COLO668 (cell line): ENCODE measurements at regions not wholly inside any gene's neighbourhood (a gene's known extent, or its start where the extent isn't known, plus 50 kb on each side); places are given as distances from the start of the nearest gene placed in this dataset.
A peak's percentile ranks its signal among the peaks of the same experiment; 100 is the strongest.

ENCODE experiments used
- DNase-seq: peaks from one replicate; lab custom pipeline; 2025; ENCODE audit not compliant: unreplicated experiment; lab: John Stamatoyannopoulos, UW

DNA sequence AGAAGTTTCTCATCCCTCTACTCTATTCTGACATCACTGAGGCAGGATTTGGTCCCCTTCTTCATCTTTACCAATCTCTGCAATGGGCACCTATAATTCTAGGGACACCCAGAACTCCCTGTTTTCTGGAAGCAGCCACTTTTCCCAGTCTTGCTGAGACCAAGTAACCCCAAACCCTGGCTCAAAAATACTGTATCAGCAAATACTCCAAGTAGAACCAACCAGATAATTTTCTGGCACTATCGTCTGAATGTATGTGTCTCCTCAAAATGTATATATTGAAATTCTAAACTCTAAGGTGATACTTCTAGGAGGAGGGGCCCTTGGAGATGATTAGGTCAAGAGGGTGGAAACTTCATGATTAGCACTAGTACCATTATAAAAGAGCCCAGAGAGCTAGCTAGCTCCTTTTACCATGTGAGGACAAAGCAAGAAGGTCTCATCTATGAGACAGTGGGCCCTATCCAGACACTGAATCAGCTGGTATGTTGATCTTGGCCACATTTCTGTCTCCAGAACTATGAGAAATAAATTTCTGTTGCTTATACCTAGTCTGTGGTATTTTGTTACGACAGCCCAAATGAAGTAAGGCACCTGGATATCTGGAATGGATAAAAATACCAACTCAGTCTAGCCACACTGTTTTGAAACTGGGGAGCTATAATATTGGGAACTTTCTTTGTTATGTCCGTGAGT is 464.4 kb downstream of the CDH11 start:
- no peak for DNase-seq

DNA sequence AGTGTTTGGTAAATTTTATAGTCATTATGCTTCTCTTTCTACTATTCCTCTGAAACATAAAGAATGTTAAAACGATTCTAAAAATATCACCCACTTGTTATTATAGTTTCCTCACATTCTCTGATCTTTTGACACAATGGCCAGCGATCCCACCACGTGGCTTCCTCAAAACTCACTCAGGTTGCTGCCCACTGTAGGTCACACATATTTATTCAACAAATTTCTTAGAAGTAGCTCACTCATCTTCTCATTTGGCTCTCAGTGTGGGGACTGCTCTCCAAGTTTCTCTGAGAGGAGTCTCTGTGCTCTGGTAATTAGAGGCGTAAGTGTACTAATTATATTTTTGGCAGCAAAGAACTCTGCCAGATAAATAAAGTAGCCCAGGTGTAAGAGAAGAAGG is 465.4 kb downstream of the CDH11 start:
- no peak for DNase-seq

DNA sequence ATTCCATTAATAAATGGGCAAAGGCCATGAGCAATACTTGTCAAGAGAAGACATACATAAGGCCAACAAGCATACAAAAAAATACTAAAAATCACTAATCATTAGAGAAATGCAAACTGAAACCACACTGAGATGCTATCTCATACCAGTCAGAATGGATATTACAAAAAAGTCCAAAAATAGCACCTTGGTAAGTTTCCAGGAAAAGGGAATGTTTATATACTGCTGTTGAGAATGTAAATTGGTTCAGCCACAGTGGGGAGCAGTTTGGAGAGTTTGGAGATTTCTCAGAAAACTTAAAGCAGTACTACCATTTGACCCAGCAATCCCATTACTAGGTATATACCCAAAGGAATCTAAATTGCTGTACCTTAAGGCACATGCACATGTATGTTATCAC is 467.7 kb downstream of the CDH11 start:
- no peak for DNase-seq

DNA sequence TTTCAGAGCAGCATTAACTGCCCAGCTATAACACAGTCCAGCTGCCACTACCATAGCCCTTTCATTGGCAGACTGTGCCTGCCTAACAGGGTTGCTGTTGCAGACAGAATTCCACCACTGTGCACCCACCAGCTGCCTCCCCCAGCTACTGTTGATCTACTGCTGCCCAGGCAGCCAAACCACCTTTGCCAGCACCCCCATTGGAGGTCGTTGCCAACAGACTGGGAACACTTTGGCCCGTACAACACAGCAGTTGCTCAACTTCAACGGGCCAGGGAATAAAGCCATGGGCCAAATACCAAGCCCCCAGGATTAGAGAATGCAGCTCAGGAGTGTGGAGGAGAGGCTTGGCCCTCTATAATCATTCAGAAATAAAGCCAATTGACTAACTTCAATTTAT is 473.6 kb downstream of the CDH11 start:
- DNase-seq = no peak

DNA sequence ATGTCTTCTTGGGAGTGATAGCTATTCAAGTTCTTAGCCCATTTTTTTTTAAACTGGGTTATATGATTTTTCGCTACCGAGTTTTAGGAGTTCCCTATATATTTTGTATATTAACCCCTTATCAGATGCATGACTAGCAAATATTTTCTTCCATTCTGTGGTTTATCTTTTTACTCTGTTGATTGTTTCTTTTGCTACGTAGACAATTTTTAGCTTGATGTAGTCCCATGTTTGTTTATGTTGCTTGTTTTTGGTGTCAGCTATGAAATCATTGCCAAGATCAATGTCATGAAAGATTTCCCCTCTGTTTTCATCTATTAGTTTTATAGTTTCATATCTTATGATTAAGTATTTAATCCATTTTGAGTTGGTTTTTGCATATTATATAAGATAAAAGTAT is 480.5 kb downstream of the CDH11 start:
- no peak for DNase-seq

DNA sequence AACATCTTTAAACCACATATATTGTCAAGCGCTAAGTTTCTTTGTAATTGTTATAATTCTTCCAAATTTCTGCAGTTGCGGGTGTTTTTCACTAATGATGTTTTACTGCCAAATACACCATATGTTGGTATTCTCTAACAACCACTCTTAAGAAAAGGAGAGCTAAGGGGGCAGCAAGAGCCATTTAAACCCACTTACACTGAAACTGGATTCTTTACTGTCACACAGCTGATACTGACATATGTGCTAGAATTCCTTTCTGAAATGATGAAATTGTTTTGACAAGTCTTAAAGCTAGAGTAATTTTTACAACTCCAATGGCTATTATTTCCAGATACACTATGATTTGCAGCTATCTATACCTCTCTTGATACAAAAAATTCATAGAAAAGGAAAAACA is 483.1 kb downstream of the CDH11 start:
- DNase-seq = no peak

DNA sequence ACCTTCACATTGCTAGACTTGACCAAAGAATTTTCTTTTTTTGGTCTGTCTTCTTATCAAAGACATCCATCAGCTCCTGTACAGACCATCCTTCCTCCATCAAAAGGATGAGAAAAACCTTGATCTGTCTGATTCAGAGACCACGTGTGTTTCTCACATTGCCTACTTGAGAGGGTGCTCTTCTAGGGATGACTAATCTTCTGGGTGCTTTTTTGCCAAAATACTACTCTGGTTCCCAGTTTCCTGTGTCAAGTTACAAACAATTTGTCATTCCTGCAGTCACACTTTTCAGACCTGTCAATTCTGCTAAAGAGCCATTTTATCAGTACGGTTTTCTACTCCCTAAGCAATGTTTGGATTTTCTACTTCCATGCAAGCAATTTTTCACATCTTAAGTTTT is 492.2 kb downstream of the CDH11 start:
- DNase-seq = no peak

DNA sequence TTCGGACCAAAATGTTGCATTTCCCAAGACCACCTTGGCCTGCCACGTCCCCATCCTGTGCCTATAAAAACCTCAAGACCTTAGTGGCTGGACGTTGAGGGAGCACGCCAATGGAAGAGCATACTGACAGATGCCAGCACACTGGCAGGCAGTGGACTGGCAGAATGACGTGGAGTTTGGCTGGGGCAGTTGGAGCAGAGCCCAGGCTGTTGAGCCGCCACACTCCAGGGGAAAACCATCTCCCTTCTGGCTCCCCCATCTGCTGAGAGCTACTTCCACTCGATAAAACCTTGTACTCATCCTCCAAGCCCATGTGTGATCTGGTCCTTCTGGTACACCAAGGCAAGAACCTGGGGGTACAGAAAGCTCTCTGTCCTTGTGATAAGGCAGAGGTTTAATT is 494.1 kb downstream of the CDH11 start:
- no peak for DNase-seq

DNA sequence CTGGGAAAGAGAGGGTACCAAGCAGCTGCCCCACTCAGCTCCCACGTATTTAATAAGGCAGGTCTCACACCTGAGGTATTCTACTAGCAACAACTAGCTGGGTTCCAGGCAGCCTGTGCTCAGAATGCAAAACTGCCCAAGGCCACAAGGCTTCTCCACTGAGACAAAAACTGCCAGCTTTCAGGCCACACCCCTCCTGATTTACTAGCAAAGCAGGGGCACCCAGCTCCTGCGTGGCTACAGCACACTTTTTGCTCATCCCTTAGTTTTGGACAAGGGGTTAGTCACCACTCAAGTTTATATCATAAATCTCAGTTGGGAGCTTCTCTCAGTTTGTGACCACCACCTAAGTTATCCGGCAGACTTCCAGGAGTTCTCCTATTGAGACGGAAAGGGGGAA is 494.6 kb downstream of the CDH11 start:
- DNase-seq = no peak

DNA sequence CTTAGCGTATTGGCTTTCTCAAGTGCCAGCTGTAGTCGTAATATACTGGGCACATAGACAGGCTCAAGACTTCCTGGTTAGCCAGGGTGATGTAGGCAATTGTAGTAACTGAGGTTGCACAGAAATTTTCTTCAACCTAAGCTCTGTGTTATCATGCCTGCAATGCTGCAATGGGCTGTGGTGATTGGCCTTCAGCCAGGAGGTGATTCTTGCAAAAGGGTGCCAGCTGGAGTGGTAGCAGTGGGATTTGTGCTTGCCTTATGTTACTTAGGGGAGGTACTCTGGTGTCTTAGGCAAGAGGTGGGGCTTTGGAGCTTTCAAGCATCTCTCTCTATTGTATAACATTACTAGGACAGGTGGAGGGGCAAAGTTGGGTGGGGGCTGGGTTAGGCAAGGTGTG is 495.1 kb downstream of the CDH11 start:
- no peak for DNase-seq

DNA sequence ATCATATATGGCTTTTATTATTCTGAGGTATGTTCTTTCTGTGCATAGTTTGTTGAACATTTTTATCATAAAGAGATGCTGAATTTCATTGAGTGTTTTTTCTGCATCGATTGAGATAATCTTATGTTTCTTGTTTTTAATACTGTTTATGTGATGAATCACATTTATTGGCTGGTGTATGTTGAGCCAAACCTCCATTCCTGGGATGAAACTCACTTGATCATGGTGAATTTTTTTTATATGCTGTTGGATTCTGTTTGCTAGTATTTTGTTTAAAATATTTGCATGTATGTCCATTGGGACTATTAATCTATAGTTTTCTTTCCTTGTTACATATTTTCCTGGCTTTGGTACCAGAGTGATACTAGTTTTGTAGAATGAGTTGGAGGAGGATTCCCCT is 500.2 kb downstream of the CDH11 start:
- no peak for DNase-seq

DNA sequence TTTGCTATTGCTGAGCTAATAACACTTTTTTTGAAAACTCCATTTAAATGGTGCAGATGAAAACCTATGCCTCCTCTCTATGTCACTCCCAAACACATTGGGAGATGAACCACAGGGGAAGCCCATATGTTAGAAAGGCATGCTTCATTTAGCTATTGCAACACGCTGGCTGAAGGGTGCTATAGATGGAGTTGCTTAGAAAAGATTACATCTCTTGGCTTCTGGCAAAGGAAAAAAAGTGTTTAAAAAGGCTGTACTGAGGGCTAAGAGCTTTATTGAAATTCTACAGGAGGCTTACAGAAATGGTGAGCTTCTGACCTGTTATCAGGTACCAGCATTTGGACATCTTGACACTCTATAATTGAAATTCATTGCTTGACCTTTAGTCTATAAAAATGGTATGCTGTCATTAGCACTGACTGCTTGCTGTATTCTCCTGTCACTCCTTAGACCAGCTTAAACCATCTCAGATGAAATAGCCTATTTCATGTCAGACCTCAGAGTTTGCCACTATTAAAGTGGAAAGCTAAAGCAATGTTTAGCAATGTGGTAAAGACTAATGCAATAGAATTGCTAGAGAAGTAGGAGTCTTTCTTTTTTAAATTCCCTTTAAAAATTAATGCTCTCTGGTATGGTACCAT is 503.9 kb downstream of the CDH11 start:
- no peak for DNase-seq

DNA sequence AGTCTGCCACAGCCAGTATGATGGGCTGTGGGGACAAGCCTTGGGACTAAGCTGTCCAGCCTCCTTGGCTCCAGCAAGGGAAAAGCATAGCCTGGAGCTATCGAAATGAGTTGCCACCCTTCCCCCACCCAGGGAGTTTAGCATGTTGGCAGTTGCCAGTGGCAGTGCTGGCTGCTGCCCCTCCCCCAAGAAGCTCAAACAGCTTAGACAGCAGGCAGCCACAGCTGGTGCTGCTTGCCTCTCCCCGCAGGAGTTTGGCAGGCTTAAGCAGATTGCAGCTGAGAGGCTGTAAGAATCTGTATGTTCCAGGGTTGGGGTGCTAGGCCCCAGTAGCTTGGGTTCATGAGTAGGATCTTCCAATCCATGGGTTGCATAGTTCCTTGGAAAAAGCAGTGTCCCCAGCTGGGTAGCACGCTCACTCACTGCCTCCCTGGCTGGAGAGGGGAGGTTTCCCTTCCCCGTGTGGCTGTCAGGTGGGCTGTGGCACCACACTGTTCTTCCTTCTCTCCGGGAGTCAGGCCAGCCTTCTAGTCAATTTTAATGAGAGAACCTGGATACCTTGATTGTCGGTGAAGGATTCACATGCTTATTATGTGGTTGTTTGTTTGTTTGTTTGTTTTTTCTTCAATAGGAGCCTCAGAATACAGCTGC is 506.1 kb downstream of the CDH11 start:
- DNase-seq = peak; percentile 35

DNA sequence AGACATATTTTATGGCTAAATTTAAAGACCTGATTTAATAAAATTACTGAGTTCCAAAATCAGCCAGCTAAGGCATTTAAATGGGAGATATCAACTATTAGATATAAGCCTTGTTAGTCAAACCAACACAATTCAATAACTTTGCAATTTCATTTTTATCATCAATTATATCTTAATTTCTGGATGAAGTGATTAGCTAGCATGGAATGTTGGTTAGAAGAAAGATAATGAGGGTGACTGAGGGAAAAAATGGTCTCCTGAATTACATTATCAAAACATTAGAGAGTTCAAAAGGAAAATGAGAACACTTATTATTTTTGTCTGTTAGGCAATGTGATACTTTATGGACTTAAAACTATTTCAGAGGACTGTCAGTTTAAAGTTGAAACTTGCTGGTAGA is 525.7 kb downstream of the CDH11 start:
- DNase-seq = no peak

DNA sequence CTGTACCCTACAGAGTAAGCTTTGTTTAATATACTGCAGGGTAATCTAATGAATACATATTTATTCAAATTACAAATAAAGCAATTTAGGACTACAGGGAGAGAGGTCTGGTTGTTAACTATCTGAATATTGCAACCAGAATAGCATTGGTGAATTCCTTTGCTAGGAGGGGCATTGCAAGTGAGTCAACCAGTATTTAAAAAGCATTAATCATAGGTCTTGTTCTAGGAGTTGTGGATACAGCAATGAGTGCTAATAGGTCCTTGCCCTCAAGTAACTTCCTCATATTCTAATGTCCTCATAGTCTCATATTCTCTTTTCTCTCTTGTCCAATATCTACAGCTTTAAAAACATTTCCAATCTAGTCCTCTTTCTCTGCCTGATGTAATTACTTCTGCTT is 531.4 kb downstream of the CDH11 start:
- no peak for DNase-seq

DNA sequence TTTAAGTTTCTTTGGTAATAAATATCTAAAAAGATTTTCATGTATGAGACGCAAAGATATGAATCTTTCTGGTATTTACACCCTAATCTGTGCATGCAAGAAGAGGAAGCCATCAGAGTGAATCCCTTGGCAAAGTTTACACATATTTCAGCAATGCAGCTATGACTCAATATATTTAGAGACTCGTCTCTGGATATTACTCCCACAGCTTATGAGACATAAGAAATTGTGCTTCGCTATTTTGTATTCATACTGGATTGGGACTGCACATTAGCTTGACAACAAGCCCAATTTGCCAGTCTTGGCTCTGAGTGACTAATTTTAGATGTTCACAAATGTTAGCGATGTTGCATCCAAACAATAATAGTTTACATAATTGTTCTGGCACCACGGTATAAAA is 532.0 kb downstream of the CDH11 start:
- DNase-seq = no peak

DNA sequence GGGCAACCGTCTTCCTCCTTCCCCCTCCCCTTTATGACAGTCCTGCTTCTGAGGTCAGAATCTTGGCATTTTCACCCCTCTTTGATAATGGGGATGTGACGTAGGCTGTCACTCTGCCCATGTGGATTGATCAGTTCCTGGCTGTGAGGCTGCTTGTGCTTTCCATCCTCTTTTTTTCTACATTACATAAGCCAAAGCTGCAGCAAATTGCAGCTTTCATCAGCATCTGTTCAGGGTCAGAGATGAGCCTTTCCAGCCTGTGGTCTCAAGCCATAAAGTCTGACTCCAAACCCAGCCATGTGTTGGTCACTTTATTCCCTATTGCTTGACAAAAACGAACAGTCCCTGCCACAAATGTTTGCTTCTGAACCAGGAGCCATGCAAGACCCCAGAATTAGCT is 535.1 kb downstream of the CDH11 start:
- DNase-seq = no peak

DNA sequence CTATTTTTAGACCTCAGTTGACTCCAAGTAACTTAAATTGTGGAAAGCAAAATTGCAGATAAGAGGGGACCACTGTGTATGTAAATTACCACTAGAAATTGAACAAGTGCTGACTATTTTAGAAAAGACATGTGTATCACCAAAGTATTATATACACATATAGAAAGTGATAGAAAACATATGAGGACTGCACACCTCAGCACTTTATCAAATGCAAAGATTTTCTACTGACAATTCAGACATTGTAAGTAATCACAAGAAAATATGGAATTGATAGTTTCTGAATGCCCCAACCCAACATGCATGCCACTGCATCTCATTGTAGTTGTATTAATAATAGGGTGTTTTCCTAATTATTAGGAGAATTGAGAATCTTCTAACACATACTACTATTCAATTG is 536.5 kb downstream of the CDH11 start:
- DNase-seq = no peak

DNA sequence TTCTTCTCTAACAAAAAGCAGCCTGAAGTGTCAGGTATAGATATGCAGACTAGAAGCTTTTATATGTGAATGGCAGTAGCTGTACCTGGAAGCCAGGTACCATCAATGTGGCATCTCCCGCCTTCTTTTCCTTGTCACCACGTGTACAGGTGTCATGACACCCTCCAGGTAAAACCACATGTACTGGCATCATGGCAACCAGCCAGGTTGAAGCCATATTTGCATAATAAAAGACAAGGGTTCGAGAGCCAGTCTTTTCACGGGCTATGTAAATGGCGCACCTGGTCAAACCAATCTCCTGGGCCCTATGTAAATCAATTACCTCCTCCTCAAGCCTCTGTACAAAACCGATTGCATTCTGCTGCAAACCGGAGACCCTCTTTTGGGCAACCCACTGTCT is 541.3 kb downstream of the CDH11 start:
- DNase-seq = no peak

DNA sequence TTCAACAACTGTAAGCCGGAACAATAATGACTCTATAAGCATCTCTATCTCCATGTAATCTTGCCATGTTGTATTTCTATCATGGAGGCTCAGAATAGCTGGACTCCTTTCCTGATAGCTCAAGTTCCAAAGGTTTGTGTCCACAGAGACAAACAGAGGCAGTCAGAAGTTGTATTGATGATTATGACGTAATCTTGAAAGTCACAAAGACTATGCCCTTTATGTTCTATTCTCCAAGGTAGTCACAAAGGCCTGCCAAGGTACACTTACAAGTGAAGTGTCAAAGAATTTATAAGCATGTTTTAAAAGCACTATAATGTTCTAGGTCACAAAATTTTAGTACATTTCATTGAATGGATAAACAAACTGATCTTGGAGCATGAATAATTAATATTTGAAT is 542.2 kb downstream of the CDH11 start:
- no peak for DNase-seq

DNA sequence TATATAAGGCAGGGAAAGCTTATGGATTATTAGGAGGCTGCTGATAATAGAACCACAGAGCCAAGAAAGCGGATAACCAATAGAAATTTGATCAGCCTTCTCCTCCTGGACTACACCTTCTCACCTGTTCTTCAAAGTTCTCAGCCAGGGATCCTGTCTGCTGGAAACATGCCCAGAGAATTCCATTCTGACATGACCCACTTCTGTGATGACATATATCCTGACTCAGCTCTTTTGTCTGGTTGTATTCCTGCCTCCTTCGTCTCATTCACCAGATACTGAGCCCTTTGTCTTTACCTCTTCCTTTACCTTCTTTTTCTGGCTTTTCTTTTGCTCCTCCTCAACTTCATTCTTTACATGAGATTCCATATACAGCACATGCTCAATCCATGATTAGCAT is 576.1 kb downstream of the CDH11 start:
- DNase-seq = no peak

DNA sequence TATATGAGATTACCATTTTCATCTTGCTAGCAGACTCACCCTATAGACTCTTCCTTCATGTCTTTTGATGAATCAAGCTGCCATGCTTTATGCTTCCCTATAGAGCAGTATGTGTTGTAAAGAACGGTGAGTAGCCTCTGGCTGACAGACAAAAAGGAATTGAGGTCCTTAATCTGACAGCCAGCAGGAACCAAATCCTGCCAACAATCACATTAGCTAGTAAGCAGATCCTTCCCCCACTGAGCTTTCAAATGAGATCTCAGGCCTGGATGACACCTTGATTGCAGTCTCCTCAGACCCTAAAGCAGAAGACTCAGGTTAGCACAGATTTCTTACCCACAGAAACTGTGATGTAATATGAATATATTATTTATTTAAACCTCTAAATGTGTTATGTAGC is 577.0 kb downstream of the CDH11 start:
- DNase-seq = no peak

DNA sequence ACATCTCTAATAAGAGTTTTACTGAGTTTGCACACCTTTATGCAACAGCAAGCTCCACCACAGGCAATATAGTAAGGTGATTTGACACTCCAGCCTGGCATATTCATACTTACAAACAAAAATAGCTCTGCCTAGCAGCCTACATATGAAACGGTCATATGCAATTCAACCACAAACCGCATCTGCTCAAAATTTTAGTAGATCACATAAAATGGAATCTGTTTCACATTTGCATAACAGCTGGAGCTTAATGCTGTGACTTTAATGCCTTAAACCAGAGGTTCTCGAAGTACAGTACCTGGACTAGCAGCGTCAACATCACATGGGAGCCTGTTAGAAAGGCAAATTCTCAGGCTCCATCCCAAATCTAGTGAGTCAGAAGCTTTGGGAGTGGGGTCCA is 578.4 kb downstream of the CDH11 start:
- no peak for DNase-seq
